GM18870 (cell line): ENCODE measurements at regions not wholly inside any gene's neighbourhood (a gene's known extent, or its start where the extent isn't known, plus 50 kb on each side); places are given as distances from the start of the nearest gene placed in this dataset.

ENCODE experiments used
- ATAC-seq: cut with Tn5 transposase; IDR thresholded peaks from one replicate; pipeline ENCODE4 v1.9.1; 2021; ENCODE audit warnings: moderate library complexity; ENCODE audit not compliant: unreplicated experiment

GRCh38 chr6:159358562-159358961, 189.4 kb downstream of the FNDC1 start:
- ATAC-seq: no peak

GRCh38 chr6:159357211-159357915, 188.2 kb downstream of the FNDC1 start:
- ATAC-seq: no peak

DNA sequence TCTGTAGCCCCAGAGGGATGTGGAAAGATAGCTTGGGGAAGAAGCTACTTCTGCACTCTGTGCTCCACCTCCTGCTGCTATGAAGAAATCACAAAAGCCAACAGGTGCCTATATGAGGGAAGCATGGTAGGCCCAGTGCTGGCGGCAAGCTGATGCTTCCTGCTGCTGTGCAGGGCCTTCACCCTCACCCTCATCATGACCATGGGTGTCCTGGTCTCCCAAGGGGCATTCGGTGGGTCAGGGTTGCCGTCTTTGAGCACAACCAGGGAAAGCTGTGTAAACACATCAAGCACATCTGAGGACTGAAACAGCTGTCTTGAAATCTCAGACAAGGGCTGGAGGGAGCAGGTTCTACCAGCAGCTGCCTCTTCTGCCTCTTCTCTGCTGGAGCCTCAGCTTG, 184.0 kb downstream of the FNDC1 start:
- ATAC-seq: no peak

GRCh38 chr6:159351707-159352106, 182.5 kb downstream of the FNDC1 start:
- no peak for ATAC-seq

DNA sequence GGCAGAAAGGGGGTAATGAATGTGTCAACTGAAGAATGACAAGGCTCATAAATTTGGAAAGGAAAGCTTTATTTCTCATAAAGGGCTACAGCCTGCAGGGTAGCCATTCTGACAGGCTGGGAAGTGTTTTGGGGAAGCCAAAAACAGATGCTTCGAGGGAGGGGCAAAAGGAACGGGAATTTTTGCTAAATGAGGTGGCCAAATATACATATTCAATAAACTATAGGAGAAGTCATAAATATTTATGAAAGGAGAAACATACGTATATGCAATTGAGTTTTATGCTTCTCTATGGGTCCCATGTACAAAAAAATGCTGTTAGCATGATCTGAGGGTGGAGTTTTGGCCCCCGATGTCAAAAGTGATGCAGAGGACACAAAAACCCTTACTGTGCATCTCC, 180.7 kb downstream of the FNDC1 start:
- ATAC-seq: no peak

DNA sequence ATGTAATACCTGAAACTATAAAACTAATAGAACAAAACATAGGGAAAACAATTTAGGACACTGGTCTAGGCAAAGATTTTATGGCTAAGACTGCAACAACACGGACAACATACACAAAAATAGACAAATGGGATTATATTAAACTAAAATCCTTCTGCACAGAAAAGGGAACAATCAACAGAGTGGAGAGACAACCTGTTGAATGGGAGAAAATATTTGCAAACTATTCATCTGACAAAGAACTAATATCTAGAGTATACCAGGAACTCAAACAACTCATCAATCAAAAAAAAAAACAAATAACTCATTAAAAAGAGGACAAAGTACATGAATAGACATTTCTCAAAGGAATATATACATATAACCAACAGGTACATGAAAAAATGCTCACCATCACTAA, 174.5 kb downstream of the FNDC1 start:
- no peak for ATAC-seq

- ATAC-seq: no peak
These were observed 172.9 kb downstream of the FNDC1 start for GRCh38 chr6:159342146-159342545.

- no peak for ATAC-seq
These were observed 164.9 kb downstream of the FNDC1 start for GRCh38 chr6:159334068-159334467.

GRCh38 chr6:159331451-159331850, 162.3 kb downstream of the FNDC1 start:
- no peak for ATAC-seq

DNA sequence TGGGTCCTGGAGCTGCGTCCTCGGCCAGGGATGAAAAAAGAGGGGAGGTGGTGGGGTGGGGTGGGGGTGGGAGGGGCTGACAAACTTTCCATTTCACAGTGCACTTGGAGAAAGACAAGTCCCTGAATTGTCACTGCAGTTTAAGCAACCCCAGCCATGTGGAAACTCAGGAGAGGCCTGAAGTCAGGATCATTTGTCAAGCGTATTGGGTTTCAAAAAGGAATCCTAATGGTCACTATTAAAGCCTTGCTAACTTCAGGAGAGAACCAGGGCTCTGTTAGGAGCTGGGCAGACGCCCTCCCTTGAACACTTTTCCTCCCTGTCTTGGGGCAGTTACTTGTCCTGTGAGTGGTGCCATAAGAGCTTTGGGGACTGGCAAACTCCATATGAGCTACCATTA, 159.9 kb downstream of the FNDC1 start:
- no peak for ATAC-seq

- ATAC-seq: no peak
These were observed 158.9 kb downstream of the FNDC1 start for GRCh38 chr6:159328052-159328451.

GRCh38 chr6:159325476-159325875, 156.3 kb downstream of the FNDC1 start:
- no peak for ATAC-seq

DNA sequence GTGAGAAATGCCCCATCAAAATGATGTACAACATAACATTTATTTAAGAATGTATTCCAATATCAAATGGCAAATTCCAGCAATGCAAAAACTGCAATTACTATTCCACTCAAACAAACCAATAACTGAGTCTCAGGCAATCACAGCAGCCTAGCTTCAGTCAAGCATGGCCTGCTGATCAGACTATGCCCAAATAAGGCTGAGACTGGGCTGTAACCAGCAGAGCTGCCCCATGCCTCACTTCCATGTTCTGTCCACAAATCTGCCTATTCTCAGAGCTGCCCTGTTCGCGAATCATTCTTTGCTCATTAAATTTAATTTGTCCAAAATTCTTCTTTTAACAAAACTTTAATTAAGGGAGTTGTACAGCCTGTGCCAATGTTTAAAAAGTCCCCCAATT, 155.4 kb downstream of the FNDC1 start:
- no peak for ATAC-seq
